ENCODE measurements at regions not wholly inside any gene's neighbourhood (a gene's known extent, or its start where the extent isn't known, plus 50 kb on each side); places are given as distances from the start of the nearest gene placed in this dataset.

DNA sequence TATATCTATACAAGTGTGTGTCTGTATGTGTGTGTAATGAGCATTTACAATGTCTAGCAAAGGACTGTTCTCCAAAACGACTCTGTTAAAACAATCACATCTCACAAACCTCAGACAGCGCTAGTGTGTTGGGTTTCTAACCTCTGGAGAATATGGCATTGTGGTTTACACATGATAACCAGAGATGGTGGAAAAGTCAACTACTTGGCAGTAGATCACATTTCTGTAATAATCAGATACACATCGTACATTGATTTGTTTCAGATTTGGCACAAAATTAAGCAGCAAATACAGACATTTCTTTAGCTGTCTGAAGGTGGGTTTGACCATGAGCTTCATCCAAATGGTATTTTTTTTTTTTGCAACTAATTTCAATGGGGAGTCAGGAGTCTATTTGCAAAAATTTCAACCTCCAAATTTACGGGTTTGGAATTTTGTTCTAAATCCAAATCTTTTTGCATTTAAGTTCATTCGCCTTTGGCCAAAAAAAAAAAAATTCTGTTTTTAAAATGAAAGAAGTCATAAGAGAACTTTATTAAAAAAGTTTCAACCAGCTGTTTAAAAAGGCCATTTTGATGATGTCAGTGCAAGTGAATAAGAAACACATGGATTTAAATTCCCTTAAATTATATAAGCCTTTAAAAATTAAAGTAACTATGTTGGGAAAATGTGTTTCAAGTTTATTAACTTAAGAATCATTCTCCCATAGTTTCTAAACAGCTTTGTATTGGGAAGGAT, 127.8 kb downstream of the TMEM26 start:
- no CpG with 5 or more reads among the region's 5 CpGs for WGBS (ENCODE audit: insufficient coverage)
- H3K4me2 ChIP-seq (replicated peaks; ENCODE audit: extremely low read depth, low read length, poor library complexity, severe bottlenecking): no peak overlapping the region
- H3K36me3 ChIP-seq (replicated peaks in 1 of 2; ENCODE audit: control insufficient read depth in 1 of 2, insufficient read depth in 2 of 2, low read length in 2 of 2): no peaks in the 10 kb centered on the region
- no peak overlapping the region for H3K9ac ChIP-seq (ENCODE audit: insufficient read depth, low read length, poor library complexity, severe bottlenecking)
- no peak for DNase-seq
- intact Hi-C loops (cut with micrococcal nuclease): no loop called here
- H4K20me1 ChIP-seq (ENCODE audit: insufficient read depth, low read length): no peaks in the 10 kb centered on the region
- Mint-ChIP-seq H3K9me3 (peaks cover 0 to 7% (median 6%) of the 10 kb centered on the region in 7 donors), H3K4me3 (no peak overlapping the region), H3K27me3 (ENCODE audit: low read depth in 3 of 3) (peaks cover 0 to 3% (median 1%) of the 10 kb centered on the region in 3 donors), H3K36me3 (no peaks in the 10 kb centered on the region), H3K4me1 (no peaks in the 10 kb centered on the region), H3K27ac (no peak overlapping the region)
- no peaks in the 10 kb centered on the region for H3K79me2 ChIP-seq (ENCODE audit: insufficient read depth, low read length)
- TF ChIP-seq CTCF (IDR thresholded peaks at IDR 0.05): no peak
- no peak overlapping the region for H3K27ac ChIP-seq (ENCODE audit: low read depth in 1 of 2, low read length in 2 of 2)
- no peaks in the 10 kb centered on the region for H3K9me3 ChIP-seq (replicated peaks in 1 of 2; ENCODE audit: control insufficient read depth in 1 of 2, insufficient read depth in 1 of 2, low read length in 2 of 2)
- no peak overlapping the region for H3K4me3 ChIP-seq (replicated peaks in 1 of 3; ENCODE audit: low read depth in 2 of 3, low read length in 3 of 3)
- H2AFZ ChIP-seq (ENCODE audit: insufficient read depth, low read depth, low read length, poor library complexity, severe bottlenecking): no peak overlapping the region
- no peaks in the 10 kb centered on the region for H3K27me3 ChIP-seq (ENCODE audit: control insufficient read depth in 2 of 2, insufficient read depth in 2 of 2, low read length in 2 of 2)
- H3K4me1 ChIP-seq (ENCODE audit: control insufficient read depth in 1 of 2, insufficient read depth in 2 of 2, low read length in 2 of 2): no peaks in the 10 kb centered on the region

GRCh38 chr10:61323726-61324125, 129.5 kb downstream of the TMEM26 start:
- no peak overlapping the region for H3K27ac Mint-ChIP-seq
- intact Hi-C loops (cut with micrococcal nuclease): no loop called here
- Histone ChIP-seq H3K27ac (ENCODE audit: low read depth in 1 of 2, low read length in 2 of 2) (no peak overlapping the region), H4K20me1 (ENCODE audit: insufficient read depth, low read length) (no peaks in the 10 kb centered on the region), H3K9me3 (replicated peaks in 1 of 2; ENCODE audit: control insufficient read depth in 1 of 2, insufficient read depth in 1 of 2, low read length in 2 of 2) (no peaks in the 10 kb centered on the region), H2AFZ (ENCODE audit: insufficient read depth, low read depth, low read length, poor library complexity, severe bottlenecking) (no peak overlapping the region), H3K9ac (ENCODE audit: insufficient read depth, low read length, poor library complexity, severe bottlenecking) (no peak overlapping the region), H3K27me3 (ENCODE audit: control insufficient read depth in 2 of 2, insufficient read depth in 2 of 2, low read length in 2 of 2) (no peaks in the 10 kb centered on the region), H3K79me2 (ENCODE audit: insufficient read depth, low read length) (no peaks in the 10 kb centered on the region), H3K4me2 (replicated peaks; ENCODE audit: extremely low read depth, low read length, poor library complexity, severe bottlenecking) (no peak overlapping the region), H3K4me1 (ENCODE audit: control insufficient read depth in 1 of 2, insufficient read depth in 2 of 2, low read length in 2 of 2) (no peaks in the 10 kb centered on the region), H3K4me3 (replicated peaks in 1 of 3; ENCODE audit: low read depth in 2 of 3, low read length in 3 of 3) (no peak overlapping the region), H3K36me3 (replicated peaks in 1 of 2; ENCODE audit: control insufficient read depth in 1 of 2, insufficient read depth in 2 of 2, low read length in 2 of 2) (no peaks in the 10 kb centered on the region)
- no peak for DNase-seq
- H3K27me3 Mint-ChIP-seq (ENCODE audit: low read depth in 3 of 3): peaks cover 0 to 3% (median 1%) of the 10 kb centered on the region in 3 donors
- no peak overlapping the region for H3K4me3 Mint-ChIP-seq
- H3K4me1 Mint-ChIP-seq: no peaks in the 10 kb centered on the region
- H3K36me3 Mint-ChIP-seq: no peaks in the 10 kb centered on the region
- H3K9me3 Mint-ChIP-seq: peaks cover 0 to 4% (median 0%) of the 10 kb centered on the region in 7 donors
- TF ChIP-seq CTCF (IDR thresholded peaks at IDR 0.05): no peak

Data from CD14-positive monocyte (primary cell).